Heart left ventricle (tissue), 13 donors: ENCODE measurements at regions not wholly inside any gene's neighbourhood (a gene's known extent, or its start where the extent isn't known, plus 50 kb on each side); places are given as distances from the start of the nearest gene placed in this dataset.

Source experiments
- CTCF ChIP-seq, 12 donors: fragments of 200-600 bp; sonication (generic) in 4 of 12; IDR thresholded peaks; one replicate each; pipeline versions ENCODE4 v1.5.0 to v1.8.0; 2018 to 2022; ENCODE audit warnings: antibody characterized with exemption in 12 of 12, mild to moderate bottlenecking in 5 of 12
- POLR2A ChIP-seq, 2 donors: fragments of 450-650 bp; IDR thresholded peaks; one replicate each; pipeline ENCODE4 v1.6.1; 2017; ENCODE audit warnings: antibody characterized with exemption in 2 of 2, mild to moderate bottlenecking in 2 of 2, moderate library complexity in 2 of 2
- donor health status: ischemic (EF 13 %, LVEDD 7.1; RV severe dilation, severe dysfunction).
- donor health status: DM: no; HTN: yes; CAD: no.
- donor health status: DM: no; HTN: no; CAD: no.
- donor health status: ischemic (EF 25% LVEDD 6.9; RV normal size, moderate dysfunction).
- donor health status: ischemic (EF 25% LVEDD 5.7; RV mildly dilated, moderate dysfunction).
- donor health status: ischemic (EF 35%, LVEDD 5.7; RV mildly dilated, moderate dysfunction).
- donor health status: nonischemic (EF 11% LVEDD 7.7; RV severe dilation, severe dysfunction).
- donor health status: DM: yes; HTN: yes; CAD: no.
- donor health status: PGD.
- donor health status: ischemic (EF 29% LVEDD 5.4; RV normal size, mild dysfunction).
- donor health status: nonischemic (EF 23%, LVEDD 6.1; RV moderate dilation, normal function).

- TF ChIP-seq CTCF (IDR thresholded peaks at IDR 0.05) (no peak), POLR2A (IDR thresholded peaks at IDR 0.05) (no peak)
Measured at GRCh38 chr15:95865330-95865739, 465.2 kb upstream of the NR2F2 start.
